ENCODE measurements at regions not wholly inside any gene's neighbourhood (a gene's known extent, or its start where the extent isn't known, plus 50 kb on each side); places are given as distances from the start of the nearest gene placed in this dataset.

- Histone ChIP-seq H3K4me3 (no peak overlapping the region), H3K4me1 (no peaks in the 10 kb centered on the region), H3K27ac (no peak overlapping the region), H3K27me3 (no peaks in the 10 kb centered on the region), H3K9me3 (no peaks in the 10 kb centered on the region), H3K36me3 (no peaks in the 10 kb centered on the region)
- 80 to 90% methylated on average over 1 to 5 of the region's 5 CpGs for WGBS, 2 donors (ENCODE audit: low coverage in 1 of 2)
- no peak for ATAC-seq
- TF ChIP-seq POLR2A (IDR thresholded peaks at IDR 0.05), result no peak
- TF ChIP-seq EP300 (IDR thresholded peaks at IDR 0.05), result no peak
- no peak for TF ChIP-seq POLR2AphosphoS5 (IDR thresholded peaks at IDR 0.05)
- TF ChIP-seq, protein P1, sequence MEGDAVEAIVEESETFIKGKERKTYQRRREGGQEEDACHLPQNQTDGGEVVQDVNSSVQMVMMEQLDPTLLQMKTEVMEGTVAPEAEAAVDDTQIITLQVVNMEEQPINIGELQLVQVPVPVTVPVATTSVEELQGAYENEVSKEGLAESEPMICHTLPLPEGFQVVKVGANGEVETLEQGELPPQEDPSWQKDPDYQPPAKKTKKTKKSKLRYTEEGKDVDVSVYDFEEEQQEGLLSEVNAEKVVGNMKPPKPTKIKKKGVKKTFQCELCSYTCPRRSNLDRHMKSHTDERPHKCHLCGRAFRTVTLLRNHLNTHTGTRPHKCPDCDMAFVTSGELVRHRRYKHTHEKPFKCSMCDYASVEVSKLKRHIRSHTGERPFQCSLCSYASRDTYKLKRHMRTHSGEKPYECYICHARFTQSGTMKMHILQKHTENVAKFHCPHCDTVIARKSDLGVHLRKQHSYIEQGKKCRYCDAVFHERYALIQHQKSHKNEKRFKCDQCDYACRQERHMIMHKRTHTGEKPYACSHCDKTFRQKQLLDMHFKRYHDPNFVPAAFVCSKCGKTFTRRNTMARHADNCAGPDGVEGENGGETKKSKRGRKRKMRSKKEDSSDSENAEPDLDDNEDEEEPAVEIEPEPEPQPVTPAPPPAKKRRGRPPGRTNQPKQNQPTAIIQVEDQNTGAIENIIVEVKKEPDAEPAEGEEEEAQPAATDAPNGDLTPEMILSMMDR (IDR thresholded peaks at IDR 0.05), result no peak
Observed at GRCh38 chr2:173663835-173664512, 301.2 kb downstream of the SP3 start.

DNA sequence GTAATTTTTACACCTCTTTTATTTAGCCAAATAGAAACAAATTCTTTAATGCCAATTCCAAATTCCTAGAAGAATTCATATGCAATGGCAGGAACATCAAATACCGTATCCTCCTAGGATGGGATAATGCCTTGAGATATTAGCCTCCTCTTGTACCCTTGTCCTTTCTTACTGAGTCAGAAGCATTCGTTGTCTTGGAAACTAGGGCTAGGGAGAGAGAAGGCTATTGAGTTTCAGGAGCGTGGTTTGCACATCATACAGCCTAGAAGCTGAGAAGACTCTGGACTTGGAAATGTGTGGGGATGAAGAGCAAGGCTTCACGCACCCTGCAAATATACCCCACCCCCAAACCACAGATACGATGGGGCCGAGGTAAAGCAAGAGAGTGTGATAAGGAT lies 300.7 kb downstream of the SP3 start:
- no peak overlapping the region for H3K4me3 ChIP-seq
- H3K4me1 ChIP-seq, result no peaks in the 10 kb centered on the region
- H3K9me3 ChIP-seq, result no peaks in the 10 kb centered on the region
- no peaks in the 10 kb centered on the region for H3K27me3 ChIP-seq
- H3K36me3 ChIP-seq, result no peaks in the 10 kb centered on the region
- WGBS, 2 donors (ENCODE audit: low coverage in 1 of 2), result 77 to 88% methylated on average over 2 to 6 of the region's 6 CpGs
- TF ChIP-seq POLR2A (IDR thresholded peaks at IDR 0.05), result no peak
- TF ChIP-seq POLR2AphosphoS5 (IDR thresholded peaks at IDR 0.05), result no peak
- TF ChIP-seq, protein P1 (IDR thresholded peaks at IDR 0.05), result no peak
- no peak for TF ChIP-seq EP300 (IDR thresholded peaks at IDR 0.05)
- no peak overlapping the region for H3K27ac ChIP-seq
- no peak for ATAC-seq

GRCh38 chr2:173666171-173666888 lies 298.8 kb downstream of the SP3 start:
- H3K9me3 ChIP-seq, result no peaks in the 10 kb centered on the region
- 61 to 69% methylated on average over 8 of the region's 8 CpGs for WGBS, 2 donors (ENCODE audit: low coverage in 1 of 2)
- H3K27me3 ChIP-seq, result no peaks in the 10 kb centered on the region
- no peaks in the 10 kb centered on the region for H3K36me3 ChIP-seq
- no peak overlapping the region for H3K27ac ChIP-seq
- no peak overlapping the region for H3K4me3 ChIP-seq
- TF ChIP-seq, protein P1 (IDR thresholded peaks at IDR 0.05), result no peak
- no peak for ATAC-seq
- no peaks in the 10 kb centered on the region for H3K4me1 ChIP-seq

GRCh38 chr2:173667014-173667413 lies 298.2 kb downstream of the SP3 start:
- no peak overlapping the region for H3K27ac ChIP-seq
- H3K4me3 ChIP-seq, result no peak overlapping the region
- H3K4me1 ChIP-seq, result no peaks in the 10 kb centered on the region
- ATAC-seq, result no peak
- H3K9me3 ChIP-seq, result no peaks in the 10 kb centered on the region
- H3K27me3 ChIP-seq, result no peaks in the 10 kb centered on the region
- H3K36me3 ChIP-seq, result no peaks in the 10 kb centered on the region
- no peak for TF ChIP-seq EP300 (IDR thresholded peaks at IDR 0.05)
- TF ChIP-seq POLR2A (IDR thresholded peaks at IDR 0.05), result no peak
- 52 to 60% methylated on average over 3 of the region's 3 CpGs for WGBS, 2 donors (ENCODE audit: low coverage in 1 of 2)

- 94 to 100% methylated on average over 1 to 2 of the region's 2 CpGs for WGBS, 2 donors (ENCODE audit: low coverage in 1 of 2)
- no peak for ATAC-seq
- H3K4me1 ChIP-seq, result no peaks in the 10 kb centered on the region
- H3K36me3 ChIP-seq, result no peaks in the 10 kb centered on the region
- no peaks in the 10 kb centered on the region for H3K27me3 ChIP-seq
- no peaks in the 10 kb centered on the region for H3K9me3 ChIP-seq
- TF ChIP-seq POLR2A (IDR thresholded peaks at IDR 0.05) (no peak), POLR2AphosphoS5 (IDR thresholded peaks at IDR 0.05) (no peak), EP300 (IDR thresholded peaks at IDR 0.05) (no peak)
- TF ChIP-seq, protein P1 (IDR thresholded peaks at IDR 0.05), result no peak
- no peak overlapping the region for H3K4me3 ChIP-seq
- H3K27ac ChIP-seq, result no peak overlapping the region
Observed at GRCh38 chr2:173667415-173667814, 297.8 kb downstream of the SP3 start.

All from gastroesophageal sphincter (tissue), 4 donors.